GM23248 (cell line): ENCODE measurements at regions not wholly inside any gene's neighbourhood (a gene's known extent, or its start where the extent isn't known, plus 50 kb on each side); places are given as distances from the start of the nearest gene placed in this dataset.

ENCODE experiments used
- EZH2 ChIP-seq: fragments of 200-600 bp; sonication (generic); IDR thresholded peaks from 2 replicates; pipeline ENCODE4 v1.6.1; 2018; ENCODE audit warnings: antibody characterized with exemption, mild to moderate bottlenecking; ENCODE audit not compliant: insufficient read depth, poor library complexity, severe bottlenecking
- EZH2phosphoT487 ChIP-seq: fragments of 200-600 bp; sonication (generic); IDR thresholded peaks from 2 replicates; pipeline ENCODE4 v1.6.1; 2018; ENCODE audit warnings: antibody characterized with exemption, moderate library complexity, mild to moderate bottlenecking, low read depth; ENCODE audit not compliant: insufficient read depth

- TF ChIP-seq EZH2phosphoT487 (no peak), EZH2 (no peak)
Measured at GRCh38 chr12:92648242-92649031, 54.4 kb upstream of the PLEKHG7 start.
